Midbrain (tissue), 1 donor: ENCODE measurements at regions not wholly inside any gene's neighbourhood (a gene's known extent, or its start where the extent isn't known, plus 50 kb on each side); places are given as distances from the start of the nearest gene placed in this dataset.
"Not testable (repeated sequence)": the region's sequence is repeated elsewhere in the genome, so short reads cannot be mapped to it uniquely, and the experiment has no call there.

Experiments used
- DNase-seq: peaks from one replicate; lab custom pipeline; 2025; lab: John Stamatoyannopoulos, UW

GRCh38 chr4:12452291-12452690, 1023.6 kb upstream of the HS3ST1 start:
- no peak for DNase-seq

GRCh38 chr4:12447451-12447850, 1018.8 kb upstream of the HS3ST1 start:
- DNase-seq = no peak

GRCh38 chr4:12446657-12447185, 1018.0 kb upstream of the HS3ST1 start:
- DNase-seq = no peak

- DNase-seq = no peak
These were observed 1017.6 kb upstream of the HS3ST1 start for GRCh38 chr4:12446256-12446655.

GRCh38 chr4:12445711-12446235, 1017.1 kb upstream of the HS3ST1 start:
- no peak for DNase-seq

- no peak for DNase-seq
These were observed 1011.1 kb upstream of the HS3ST1 start for GRCh38 chr4:12439633-12440305.

- not testable (repeated sequence) for DNase-seq
These were observed 1002.6 kb upstream of the HS3ST1 start for GRCh38 chr4:12431259-12431658.

GRCh38 chr4:12421364-12421763, 992.7 kb upstream of the HS3ST1 start:
- DNase-seq = no peak

- no peak for DNase-seq
These were observed 988.1 kb upstream of the HS3ST1 start for GRCh38 chr4:12416755-12417154.

GRCh38 chr4:12414181-12414812, 985.6 kb upstream of the HS3ST1 start:
- no peak for DNase-seq

- DNase-seq = no peak
These were observed 982.4 kb upstream of the HS3ST1 start for GRCh38 chr4:12411072-12411471.

- no peak for DNase-seq
These were observed 981.0 kb upstream of the HS3ST1 start for GRCh38 chr4:12409507-12410190.

- no peak for DNase-seq
These were observed 979.7 kb upstream of the HS3ST1 start for GRCh38 chr4:12408364-12408763.

GRCh38 chr4:12403175-12403574, 974.5 kb upstream of the HS3ST1 start:
- no peak for DNase-seq

GRCh38 chr4:12399781-12400180, 971.1 kb upstream of the HS3ST1 start:
- no peak for DNase-seq

- DNase-seq = no peak
These were observed 965.1 kb upstream of the HS3ST1 start for GRCh38 chr4:12393631-12394262.

- no peak for DNase-seq
These were observed 960.9 kb upstream of the HS3ST1 start for GRCh38 chr4:12389604-12390003.

- no peak for DNase-seq
These were observed 953.9 kb upstream of the HS3ST1 start for GRCh38 chr4:12382567-12382966.

GRCh38 chr4:12379191-12379590, 950.5 kb upstream of the HS3ST1 start:
- no peak for DNase-seq

GRCh38 chr4:12375805-12376204, 947.1 kb upstream of the HS3ST1 start:
- DNase-seq = no peak

- not testable (repeated sequence) for DNase-seq
These were observed 937.2 kb upstream of the HS3ST1 start for GRCh38 chr4:12365869-12366268.

GRCh38 chr4:12360391-12360790, 931.7 kb upstream of the HS3ST1 start:
- DNase-seq = no peak
